K562 (cell line): ENCODE measurements at regions not wholly inside any gene's neighbourhood (a gene's known extent, or its start where the extent isn't known, plus 50 kb on each side); places are given as distances from the start of the nearest gene placed in this dataset.

Source experiments
- CTCF ChIP-seq, 3 experiments: IDR thresholded peaks in 2 of 3; conservative IDR thresholded peaks in 1 of 3; 2 replicates each; pipeline ENCODE4 v1.5.1; 2011 to 2012; ENCODE audit warnings: low read length in 3 of 3, mild to moderate bottlenecking in 3 of 3, control low read depth in 2 of 3, improper control_type of control experiment in 1 of 3, inconsistent platforms in 1 of 3, low read depth in 1 of 3, mixed read lengths in 1 of 3, moderate library complexity in 1 of 3; ENCODE audit not compliant: insufficient read depth in 2 of 3
- EP300 ChIP-seq: IDR thresholded peaks from 2 replicates; pipeline ENCODE4 v1.6.1; 2012; ENCODE audit warnings: low read length, improper control_type of control experiment
- MXI1 ChIP-seq: IDR thresholded peaks from 2 replicates; pipeline ENCODE4 v1.6.1; 2011; ENCODE audit warnings: low read depth, mild to moderate bottlenecking, improper control_type of control experiment, low read length
- PCBP2 ChIP-seq: fragments of 200-400 bp; formaldehyde crosslinking; IDR thresholded peaks from 2 replicates; pipeline ENCODE4 v1.6.1; 2018; ENCODE audit warnings: low read length, low read depth, mild to moderate bottlenecking, moderate library complexity; ENCODE audit not compliant: poor library complexity, severe bottlenecking
- REST ChIP-seq, 2 experiments: fragments of 450-650 bp; formaldehyde crosslinking in 1 of 2; IDR thresholded peaks; 2 replicates each; pipeline versions ENCODE4 v1.4.0 to v1.6.1; 2014 to 2020; ENCODE audit warnings: mild to moderate bottlenecking in 2 of 2, borderline replicate concordance in 1 of 2, low read depth in 1 of 2
- TAF1 ChIP-seq: IDR thresholded peaks from 2 replicates; pipeline ENCODE4 v1.6.1; 2011; ENCODE audit warnings: mild to moderate bottlenecking, low read length, moderate library complexity; ENCODE audit not compliant: insufficient read depth, control insufficient read depth, severe bottlenecking; ENCODE audit errors: extremely low read depth
- ZBTB43 ChIP-seq: sonication (generic); formaldehyde crosslinking; IDR thresholded peaks from 2 replicates; pipeline ENCODE4 v1.8.0; 2023; ENCODE audit warnings: mild to moderate bottlenecking, missing genetic modification reagents
- ZFP1 ChIP-seq: fragments of 450-650 bp; formaldehyde crosslinking; IDR thresholded peaks from 2 replicates; pipeline ENCODE4 v1.4.0; 2020; ENCODE audit warnings: mild to moderate bottlenecking, mixed read lengths
- ZFP91 ChIP-seq: sonication (generic); formaldehyde crosslinking; IDR thresholded peaks from 2 replicates; pipeline ENCODE4 v1.8.0; 2022; ENCODE audit warnings: mild to moderate bottlenecking, missing genetic modification reagents
- ZNF511 ChIP-seq: sonication (generic); formaldehyde crosslinking; IDR thresholded peaks from 2 replicates; pipeline ENCODE4 v1.8.0; 2022; ENCODE audit warnings: mild to moderate bottlenecking, missing genetic modification reagents
- ZNF766 ChIP-seq: fragments of 200-800 bp; sonication (Bioruptor generic); conservative IDR thresholded peaks from 2 replicates; pipeline ENCODE4 v1.6.1; 2016; ENCODE audit warnings: missing genetic modification characterization, missing compliant biosample characterization

GRCh38 chr2:180190851-180191250 is 183.8 kb upstream of the CWC22 start:
- TF ChIP-seq PCBP2 = no peak
- no peak for TF ChIP-seq MXI1
- TF ChIP-seq ZBTB43 (CRISPR knock-in tag) = no peak
- TF ChIP-seq ZFP1 = no peak
- TF ChIP-seq REST (IDR thresholded peaks at IDR 0.05; ENCODE audit: borderline replicate concordance) = no peak
- TF ChIP-seq REST (CRISPR knock-in tag; IDR thresholded peaks at IDR 0.05; ENCODE audit: low read depth) = no peak
- no peak for TF ChIP-seq CTCF (IDR thresholded peaks at IDR 0.05 in 2 of 3, conservative IDR thresholded peaks at IDR 0.05 in 1 of 3; ENCODE audit: insufficient read depth in 2 of 3, low read depth in 1 of 3, low read length in 3 of 3)
- TF ChIP-seq ZFP91 (CRISPR knock-in tag) = no peak
- no peak for TF ChIP-seq ZNF511 (CRISPR knock-in tag)
- TF ChIP-seq EP300 = no peak
- TF ChIP-seq TAF1 = no peak
- no peak for TF ChIP-seq ZNF766 (CRISPR knock-in tag)
